ENCODE measurements at regions not wholly inside any gene's neighbourhood (a gene's known extent, or its start where the extent isn't known, plus 50 kb on each side); places are given as distances from the start of the nearest gene placed in this dataset.

GRCh38 chr4:117678861-117679260 lies 355.4 kb upstream of the NDST3 start:
- Histone ChIP-seq H3K27ac (ENCODE audit: low read depth, low read length) (no peak overlapping the region), H3K9me2 (replicated peaks; ENCODE audit: control insufficient read depth, low read length) (no peaks in the 10 kb centered on the region), H3K36me3 (ENCODE audit: control insufficient read depth, low read length) (no peaks in the 10 kb centered on the region), H4K20me1 (ENCODE audit: control insufficient read depth, insufficient read depth, low read depth, low read length) (no peaks in the 10 kb centered on the region), H3K4me3 (ENCODE audit: low read length) (no peak overlapping the region), H3K27me3 (ENCODE audit: control insufficient read depth, low read length) (no peaks in the 10 kb centered on the region), H3K4me1 (ENCODE audit: control insufficient read depth, low read length) (no peaks in the 10 kb centered on the region), H3F3A (ENCODE audit: control insufficient read depth, insufficient read depth) (no peaks in the 10 kb centered on the region), H3K9me3 (ENCODE audit: control insufficient read depth, insufficient read depth, low read length) (no peaks in the 10 kb centered on the region), H3K79me2 (ENCODE audit: control insufficient read depth, low read length) (no peaks in the 10 kb centered on the region), H3K4me2 (ENCODE audit: low read length) (no peak overlapping the region)
- no peak for TF ChIP-seq CTCF (IDR thresholded peaks at IDR 0.05; ENCODE audit: low read depth, low read length, poor library complexity, severe bottlenecking)
- TF ChIP-seq EZH2phosphoT487 (IDR thresholded peaks at IDR 0.05; ENCODE audit: borderline replicate concordance, low read length) = no peak

GRCh38 chr4:117691572-117692351 lies 342.5 kb upstream of the NDST3 start:
- no peaks in the 10 kb centered on the region for H3K4me1 ChIP-seq (ENCODE audit: control insufficient read depth, low read length)
- no peaks in the 10 kb centered on the region for H3K9me3 ChIP-seq (ENCODE audit: control insufficient read depth, insufficient read depth, low read length)
- H3F3A ChIP-seq (ENCODE audit: control insufficient read depth, insufficient read depth) = no peaks in the 10 kb centered on the region
- TF ChIP-seq CTCF (IDR thresholded peaks at IDR 0.05; ENCODE audit: low read depth, low read length, poor library complexity, severe bottlenecking) = no peak
- TF ChIP-seq EZH2phosphoT487 (IDR thresholded peaks at IDR 0.05; ENCODE audit: borderline replicate concordance, low read length) = no peak
- H3K27ac ChIP-seq (ENCODE audit: low read depth, low read length) = no peak overlapping the region
- H3K4me3 ChIP-seq (ENCODE audit: low read length) = no peak overlapping the region
- H3K79me2 ChIP-seq (ENCODE audit: control insufficient read depth, low read length) = no peaks in the 10 kb centered on the region
- H3K27me3 ChIP-seq (ENCODE audit: control insufficient read depth, low read length) = no peaks in the 10 kb centered on the region
- H4K20me1 ChIP-seq (ENCODE audit: control insufficient read depth, insufficient read depth, low read depth, low read length) = no peaks in the 10 kb centered on the region
- no peak overlapping the region for H3K4me2 ChIP-seq (ENCODE audit: low read length)
- H3K36me3 ChIP-seq (ENCODE audit: control insufficient read depth, low read length) = no peaks in the 10 kb centered on the region
- H3K9me2 ChIP-seq (replicated peaks; ENCODE audit: control insufficient read depth, low read length) = no peaks in the 10 kb centered on the region

GRCh38 chr4:117692538-117692937 lies 341.7 kb upstream of the NDST3 start:
- TF ChIP-seq EZH2phosphoT487 (IDR thresholded peaks at IDR 0.05; ENCODE audit: borderline replicate concordance, low read length) (no peak), CTCF (IDR thresholded peaks at IDR 0.05; ENCODE audit: low read depth, low read length, poor library complexity, severe bottlenecking) (no peak)
- Histone ChIP-seq H3K9me2 (replicated peaks; ENCODE audit: control insufficient read depth, low read length) (no peaks in the 10 kb centered on the region), H3K4me1 (ENCODE audit: control insufficient read depth, low read length) (no peaks in the 10 kb centered on the region)

More at GRCh38 chr4:117692538-117692937, 341.7 kb upstream of the NDST3 start:
- Histone ChIP-seq H3K79me2 (ENCODE audit: control insufficient read depth, low read length) (no peaks in the 10 kb centered on the region), H3K36me3 (ENCODE audit: control insufficient read depth, low read length) (no peaks in the 10 kb centered on the region), H3K4me3 (ENCODE audit: low read length) (no peak overlapping the region), H3K27me3 (ENCODE audit: control insufficient read depth, low read length) (no peaks in the 10 kb centered on the region), H3K4me2 (ENCODE audit: low read length) (no peak overlapping the region), H4K20me1 (ENCODE audit: control insufficient read depth, insufficient read depth, low read depth, low read length) (no peaks in the 10 kb centered on the region), H3F3A (ENCODE audit: control insufficient read depth, insufficient read depth) (no peaks in the 10 kb centered on the region), H3K27ac (ENCODE audit: low read depth, low read length) (no peak overlapping the region), H3K9me3 (ENCODE audit: control insufficient read depth, insufficient read depth, low read length) (no peaks in the 10 kb centered on the region)
